OCI-LY1 (cell line): ENCODE measurements at regions not wholly inside any gene's neighbourhood (a gene's known extent, or its start where the extent isn't known, plus 50 kb on each side); places are given as distances from the start of the nearest gene placed in this dataset.

ENCODE experiments used
- H2AFZ ChIP-seq: fragments of 200-600 bp; sonication (generic), shearing (Covaris generic); 2 replicates; pipeline ENCODE4 v1.6.0; 2014; ENCODE audit warnings: antibody characterized with exemption, mild to moderate bottlenecking, low read length
- H3F3A ChIP-seq: fragments of 200-600 bp; sonication (generic), shearing (Covaris generic); 2 replicates; pipeline ENCODE4 v1.6.0; 2014; ENCODE audit warnings: mild to moderate bottlenecking, antibody characterized with exemption, low read length, moderate library complexity; ENCODE audit not compliant: insufficient read depth
- H3K27ac ChIP-seq: fragments of 200-600 bp; sonication (generic); 2 replicates; pipeline ENCODE4 v1.5.1; 2014; ENCODE audit warnings: low read length, mixed run types, mild to moderate bottlenecking, low read depth; ENCODE audit not compliant: poor library complexity, severe bottlenecking
- H3K27me3 ChIP-seq: fragments of 200-600 bp; sonication (generic); 2 replicates; pipeline ENCODE4 v1.6.0; 2014; ENCODE audit warnings: antibody characterized with exemption, mild to moderate bottlenecking, low read length, moderate library complexity; ENCODE audit not compliant: insufficient read depth
- H3K36me3 ChIP-seq: fragments of 200-600 bp; sonication (generic); 2 replicates; pipeline ENCODE4 v1.6.1; 2014; ENCODE audit warnings: mild to moderate bottlenecking, antibody characterized with exemption, low read length, moderate library complexity, mixed read lengths; ENCODE audit not compliant: insufficient read depth
- H3K4me1 ChIP-seq: fragments of 200-600 bp; sonication (generic); 2 replicates; pipeline ENCODE4 v1.5.1; 2014; ENCODE audit warnings: mild to moderate bottlenecking, low read length, moderate library complexity; ENCODE audit not compliant: insufficient read depth, severe bottlenecking
- H3K4me2 ChIP-seq: fragments of 200-600 bp; sonication (generic), shearing (Covaris generic); 2 replicates; pipeline ENCODE4 v1.6.1; 2014; ENCODE audit warnings: low read length
- H3K4me3 ChIP-seq: fragments of 200-600 bp; sonication (generic); 2 replicates; pipeline ENCODE4 v1.5.1; 2014; ENCODE audit warnings: low read length, low read depth, mild to moderate bottlenecking, mixed read lengths; ENCODE audit not compliant: poor library complexity, severe bottlenecking
- H3K79me2 ChIP-seq: fragments of 200-600 bp; shearing (Covaris generic); 2 replicates; pipeline ENCODE4 v1.6.1; 2016; ENCODE audit warnings: mixed run types, low read length, mixed read lengths; ENCODE audit not compliant: insufficient read depth
- H3K9ac ChIP-seq: fragments of 200-600 bp; sonication (generic), shearing (Covaris generic); 2 replicates; pipeline ENCODE4 v1.6.1; 2014; ENCODE audit warnings: mild to moderate bottlenecking, low read length, mixed read lengths
- H3K9me2 ChIP-seq: fragments of 200-600 bp; sonication (generic), shearing (Covaris generic); 2 replicates; pipeline ENCODE4 v1.6.1; 2014; ENCODE audit warnings: low read depth, mild to moderate bottlenecking, low read length, mixed read lengths
- H3K9me3 ChIP-seq: fragments of 200-600 bp; shearing (Covaris generic); 2 replicates; pipeline ENCODE4 v1.6.1; 2014; ENCODE audit warnings: low read length, mixed read lengths
- H4K20me1 ChIP-seq: fragments of 200-600 bp; sonication (generic), shearing (Covaris generic); 2 replicates; pipeline ENCODE4 v1.6.0; 2016; ENCODE audit warnings: mild to moderate bottlenecking, low read length; ENCODE audit not compliant: insufficient read depth
- CTCF ChIP-seq: fragments of 200-600 bp; sonication (generic), shearing (Covaris generic); IDR thresholded peaks from 2 replicates; pipeline ENCODE4 v1.5.1; 2017; ENCODE audit warnings: mild to moderate bottlenecking, antibody characterized with exemption, low read length, moderate library complexity, mixed read lengths
- EZH2 ChIP-seq: fragments of 200-600 bp; sonication (generic), shearing (Covaris generic); IDR thresholded peaks from 2 replicates; pipeline ENCODE4 v1.8.0; 2017; ENCODE audit warnings: borderline replicate concordance, mixed run types, mild to moderate bottlenecking, antibody characterized with exemption, low read length, moderate library complexity, mixed read lengths

GRCh38 chr19:29400917-29401711 lies 124.7 kb upstream of the VSTM2B start:
- Histone ChIP-seq H3K27me3 (no peaks in the 10 kb centered on the region), H3K4me2 (no peak overlapping the region)

GRCh38 chr19:29401712-29402421 lies 123.9 kb upstream of the VSTM2B start:
- Histone ChIP-seq H3K9me2 (no peaks in the 10 kb centered on the region), H4K20me1 (no peaks in the 10 kb centered on the region), H3K4me1 (no peaks in the 10 kb centered on the region), H3K27me3 (no peaks in the 10 kb centered on the region), H3K36me3 (no peaks in the 10 kb centered on the region), H3F3A (no peaks in the 10 kb centered on the region), H3K4me2 (no peak overlapping the region), H3K9ac (no peak overlapping the region), H3K27ac (no peak overlapping the region), H2AFZ (no peak overlapping the region), H3K4me3 (no peak overlapping the region), H3K9me3 (no peaks in the 10 kb centered on the region), H3K79me2 (no peaks in the 10 kb centered on the region)
- TF ChIP-seq EZH2 (no peak), CTCF (no peak)

More at GRCh38 chr19:29400917-29401711, 124.7 kb upstream of the VSTM2B start:
- H3K9me2 ChIP-seq, result no peaks in the 10 kb centered on the region
- H2AFZ ChIP-seq, result no peak overlapping the region
- no peaks in the 10 kb centered on the region for H3K9me3 ChIP-seq
- no peak overlapping the region for H3K27ac ChIP-seq
- H3K79me2 ChIP-seq, result no peaks in the 10 kb centered on the region
- no peaks in the 10 kb centered on the region for H3K36me3 ChIP-seq
- no peak overlapping the region for H3K4me3 ChIP-seq
- H3F3A ChIP-seq, result no peaks in the 10 kb centered on the region
- no peaks in the 10 kb centered on the region for H3K4me1 ChIP-seq
- no peak overlapping the region for H3K9ac ChIP-seq
- no peak for TF ChIP-seq EZH2
- no peak for TF ChIP-seq CTCF
- no peaks in the 10 kb centered on the region for H4K20me1 ChIP-seq

GRCh38 chr19:29402563-29402962 lies 123.2 kb upstream of the VSTM2B start:
- Histone ChIP-seq H3K9me2 (no peaks in the 10 kb centered on the region), H3K4me3 (no peak overlapping the region), H3F3A (no peaks in the 10 kb centered on the region), H3K27me3 (no peaks in the 10 kb centered on the region), H2AFZ (no peak overlapping the region), H3K4me1 (no peaks in the 10 kb centered on the region), H3K4me2 (no peak overlapping the region), H4K20me1 (no peaks in the 10 kb centered on the region), H3K9ac (no peak overlapping the region), H3K27ac (no peak overlapping the region), H3K79me2 (no peaks in the 10 kb centered on the region), H3K9me3 (no peaks in the 10 kb centered on the region), H3K36me3 (no peaks in the 10 kb centered on the region)
- TF ChIP-seq CTCF, result no peak
- no peak for TF ChIP-seq EZH2
